HEK293 (cell line): ENCODE measurements at regions not wholly inside any gene's neighbourhood (a gene's known extent, or its start where the extent isn't known, plus 50 kb on each side); places are given as distances from the start of the nearest gene placed in this dataset.

Experiments used
- CTCF ChIA-PET: fragments of 350-600 bp; formaldehyde crosslinking; extraction: SDS; loops from one replicate; lab custom pipeline; 2021; ENCODE audit warnings: antibody characterized with exemption; lab: Yijun Ruan, JAX
- POLR2A ChIA-PET: fragments of 300-600 bp; formaldehyde crosslinking; extraction: SDS; loops from one replicate; lab custom pipeline; 2020; ENCODE audit warnings: antibody characterized with exemption, inconsistent platforms; lab: Yijun Ruan, JAX
- H3K27ac ChIP-seq: fragments of 200-500 bp; sonication (Bioruptor generic); 2 replicates; pipeline ENCODE4 v1.5.1; 2014; ENCODE audit warnings: low read depth, low read length, control low read depth, inconsistent platforms; ENCODE audit errors: extremely low read depth
- H3K36me3 ChIP-seq, 2 experiments: fragments of 200-500 bp in 1 of 2; sonication (Bioruptor generic) in 1 of 2; 1 replicate in 1 of 2; 2 replicates in 1 of 2; pipeline ENCODE4 v1.5.1; 2014 to 2017; ENCODE audit warnings: inconsistent platforms in 2 of 2, low read length in 2 of 2; ENCODE audit not compliant: control insufficient read depth in 2 of 2, insufficient read depth in 1 of 2
- H3K4me1 ChIP-seq: fragments of 200-500 bp; sonication (Bioruptor generic); 2 replicates; pipeline ENCODE4 v1.5.1; 2014; ENCODE audit warnings: mild to moderate bottlenecking, low read length, inconsistent platforms; ENCODE audit not compliant: control insufficient read depth, insufficient read depth
- H3K4me3 ChIP-seq: 2 replicates; pipeline ENCODE4 v1.5.1; 2011; ENCODE audit warnings: low read depth, mild to moderate bottlenecking, control low read depth, low read length, moderate library complexity
- H3K9me3 ChIP-seq: fragments of 200-500 bp; sonication (Bioruptor generic); 2 replicates; pipeline ENCODE4 v1.5.1; 2014; ENCODE audit warnings: low read depth, low read length, inconsistent platforms; ENCODE audit not compliant: control insufficient read depth, insufficient read depth
- EGR2 ChIP-seq: fragments of 450-650 bp; formaldehyde crosslinking; IDR thresholded peaks from 2 replicates; pipeline ENCODE4 v1.5.1; 2016; ENCODE audit warnings: low read depth, missing biosample characterization, missing genetic modification characterization
- HOXA7 ChIP-seq: sonication (generic); formaldehyde crosslinking; IDR thresholded peaks from 2 replicates; pipeline ENCODE4 v1.8.1; 2022; ENCODE audit warnings: missing genetic modification reagents, borderline replicate concordance
- MEIS1 ChIP-seq: sonication (generic); formaldehyde crosslinking; IDR thresholded peaks from 2 replicates; pipeline ENCODE4 v1.8.1; 2022; ENCODE audit warnings: missing genetic modification reagents, mild to moderate bottlenecking, borderline replicate concordance
- OSR2 ChIP-seq: fragments of 450-650 bp; formaldehyde crosslinking; IDR thresholded peaks from 2 replicates; pipeline ENCODE4 v1.5.1; 2016; ENCODE audit warnings: missing biosample characterization, missing genetic modification characterization
- ZNF112 ChIP-seq: fragments of 450-650 bp; formaldehyde crosslinking; IDR thresholded peaks from 2 replicates; pipeline ENCODE4 v1.5.0; 2017; ENCODE audit warnings: missing biosample characterization, missing genetic modification characterization
- ZNF133 ChIP-seq: fragments of 450-650 bp; formaldehyde crosslinking; IDR thresholded peaks from 2 replicates; pipeline ENCODE4 v1.5.1; 2016; ENCODE audit warnings: missing biosample characterization, missing genetic modification characterization
- ZNF140 ChIP-seq: fragments of 450-650 bp; formaldehyde crosslinking; IDR thresholded peaks from 2 replicates; pipeline ENCODE4 v1.5.1; 2016; ENCODE audit warnings: missing biosample characterization, missing genetic modification characterization
- ZNF148 ChIP-seq: fragments of 450-650 bp; formaldehyde crosslinking; IDR thresholded peaks from 2 replicates; pipeline ENCODE4 v1.5.0; 2017; ENCODE audit warnings: missing biosample characterization, missing genetic modification characterization, borderline replicate concordance
- ZNF214 ChIP-seq: fragments of 450-650 bp; formaldehyde crosslinking; IDR thresholded peaks from 2 replicates; pipeline ENCODE4 v1.5.1; 2017; ENCODE audit warnings: missing biosample characterization, mild to moderate bottlenecking, missing genetic modification characterization, borderline replicate concordance
- ZNF341 ChIP-seq: fragments of 450-650 bp; formaldehyde crosslinking; IDR thresholded peaks from 2 replicates; pipeline ENCODE4; 2016; ENCODE audit warnings: low read depth, missing biosample characterization, missing genetic modification characterization
- ZNF362 ChIP-seq: fragments of 450-650 bp; formaldehyde crosslinking; IDR thresholded peaks from 2 replicates; pipeline ENCODE4 v1.5.1; 2016; ENCODE audit warnings: missing biosample characterization, missing genetic modification characterization
- ZNF404 ChIP-seq: fragments of 450-650 bp; formaldehyde crosslinking; IDR thresholded peaks from 2 replicates; pipeline ENCODE4 v1.5.1; 2017; ENCODE audit warnings: missing biosample characterization, missing genetic modification characterization
- ZNF416 ChIP-seq: fragments of 450-650 bp; formaldehyde crosslinking; IDR thresholded peaks from 2 replicates; pipeline ENCODE4 v1.5.1; 2016; ENCODE audit warnings: missing biosample characterization, missing genetic modification characterization
- ZNF48 ChIP-seq: fragments of 450-650 bp; formaldehyde crosslinking; IDR thresholded peaks from 2 replicates; pipeline ENCODE4 v1.5.1; 2016; ENCODE audit warnings: missing biosample characterization, missing genetic modification characterization
- ZNF529 ChIP-seq: fragments of 450-650 bp; formaldehyde crosslinking; IDR thresholded peaks from 2 replicates; pipeline ENCODE4 v1.5.1; 2017; ENCODE audit warnings: missing genetic modification characterization, missing biosample characterization; ENCODE audit not compliant: insufficient replicate concordance
- ZNF530 ChIP-seq: fragments of 450-650 bp; formaldehyde crosslinking; IDR thresholded peaks from 2 replicates; pipeline ENCODE4 v1.5.1; 2016; ENCODE audit warnings: low read depth, missing biosample characterization, missing genetic modification characterization
- ZNF558 ChIP-seq: fragments of 450-650 bp; formaldehyde crosslinking; IDR thresholded peaks from 2 replicates; pipeline ENCODE4 v1.5.1; 2016; ENCODE audit warnings: missing biosample characterization, missing genetic modification characterization
- ZNF560 ChIP-seq: fragments of 450-650 bp; formaldehyde crosslinking; IDR thresholded peaks from 2 replicates; pipeline ENCODE4 v1.5.1; 2017; ENCODE audit warnings: missing biosample characterization, missing genetic modification characterization, borderline replicate concordance
- ZNF610 ChIP-seq: fragments of 450-650 bp; formaldehyde crosslinking; IDR thresholded peaks from 2 replicates; pipeline ENCODE4 v1.5.1; 2016; ENCODE audit warnings: missing biosample characterization, missing genetic modification characterization, borderline replicate concordance
- ZNF645 ChIP-seq: fragments of 450-650 bp; formaldehyde crosslinking; IDR thresholded peaks from 2 replicates; pipeline ENCODE4; 2016; ENCODE audit warnings: missing biosample characterization, missing genetic modification characterization
- ZNF660 ChIP-seq: fragments of 450-650 bp; IDR thresholded peaks from 2 replicates; pipeline ENCODE4 v1.5.1; 2018; ENCODE audit warnings: missing biosample characterization, mild to moderate bottlenecking, missing genetic modification characterization
- ZNF776 ChIP-seq: fragments of 450-650 bp; formaldehyde crosslinking; IDR thresholded peaks from 2 replicates; pipeline ENCODE4 v1.5.0; 2017; ENCODE audit warnings: missing biosample characterization, missing genetic modification characterization, borderline replicate concordance
- ZNF791 ChIP-seq: fragments of 450-650 bp; formaldehyde crosslinking; IDR thresholded peaks from 2 replicates; pipeline ENCODE4 v1.5.1; 2016; ENCODE audit warnings: missing biosample characterization, missing genetic modification characterization
- ZNF792 ChIP-seq: fragments of 450-650 bp; formaldehyde crosslinking; IDR thresholded peaks from 2 replicates; pipeline ENCODE4 v1.5.1; 2016; ENCODE audit warnings: missing biosample characterization, missing genetic modification characterization
- ZNF843 ChIP-seq: fragments of 450-650 bp; formaldehyde crosslinking; IDR thresholded peaks from 2 replicates; pipeline ENCODE4 v1.5.1; 2016; ENCODE audit warnings: missing biosample characterization, missing genetic modification characterization
- ZSCAN30 ChIP-seq: fragments of 450-650 bp; IDR thresholded peaks from 2 replicates; pipeline ENCODE4 v1.5.1; 2018; ENCODE audit warnings: missing biosample characterization, mild to moderate bottlenecking, missing genetic modification characterization, moderate library complexity
- TF ChIP-seq, protein P1 (sequence below): fragments of 450-650 bp; formaldehyde crosslinking; IDR thresholded peaks from 2 replicates; pipeline ENCODE4 v1.5.1; 2016; ENCODE audit warnings: missing biosample characterization, missing genetic modification characterization, low read depth
- TF ChIP-seq, protein P2 (sequence below): fragments of 450-650 bp; formaldehyde crosslinking; IDR thresholded peaks from 2 replicates; pipeline ENCODE4 v1.5.1; 2016; ENCODE audit warnings: missing biosample characterization, missing genetic modification characterization, borderline replicate concordance

DNA sequence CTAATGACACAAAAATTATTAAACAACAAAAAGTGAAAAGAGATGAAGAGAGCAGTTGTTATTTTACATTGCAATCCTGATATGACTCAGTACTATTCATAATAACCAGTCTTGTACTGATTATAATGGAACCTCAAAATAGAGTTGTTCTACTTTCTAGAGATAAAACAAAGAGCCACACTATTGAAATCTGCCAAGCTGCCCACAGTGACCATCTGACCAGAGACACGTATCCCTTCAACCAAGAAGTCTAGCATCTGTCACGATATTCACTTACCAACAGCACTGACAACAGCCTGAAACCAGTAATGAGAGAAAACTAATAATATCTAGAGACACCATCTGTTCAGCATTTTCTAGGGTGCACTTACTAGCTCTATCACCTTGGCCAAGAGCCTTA is 466.7 kb downstream of the NKX6-1 start:
- no peak overlapping the region for H3K27ac ChIP-seq
- CTCF ChIA-PET, result interaction anchor here (0.6 kb wide), 1 partner anchor 11 kb away, joined by 3 read pairs; no protein-coding TSS in a partner anchor
- TF ChIP-seq ZNF843 (tag by site-specific recombination), result no peak
- no peak for TF ChIP-seq ZNF48 (tag by site-specific recombination)
- no peak for TF ChIP-seq HOXA7 (CRISPR knock-in tag)
- no peak for TF ChIP-seq ZNF148 (tag by site-specific recombination)
- TF ChIP-seq ZNF560, result no peak
- no peak for TF ChIP-seq ZNF530
- TF ChIP-seq ZNF645 (tag by site-specific recombination), result no peak
- no peak for TF ChIP-seq ZNF416 (tag by site-specific recombination)
- no peak for TF ChIP-seq ZSCAN30
- no peak for TF ChIP-seq ZNF140 (tag by site-specific recombination)
- no peak for TF ChIP-seq ZNF610 (tag by site-specific recombination)
- no peak for TF ChIP-seq ZNF791 (tag by site-specific recombination)
- TF ChIP-seq ZNF558, result no peak
- TF ChIP-seq, protein P1, sequence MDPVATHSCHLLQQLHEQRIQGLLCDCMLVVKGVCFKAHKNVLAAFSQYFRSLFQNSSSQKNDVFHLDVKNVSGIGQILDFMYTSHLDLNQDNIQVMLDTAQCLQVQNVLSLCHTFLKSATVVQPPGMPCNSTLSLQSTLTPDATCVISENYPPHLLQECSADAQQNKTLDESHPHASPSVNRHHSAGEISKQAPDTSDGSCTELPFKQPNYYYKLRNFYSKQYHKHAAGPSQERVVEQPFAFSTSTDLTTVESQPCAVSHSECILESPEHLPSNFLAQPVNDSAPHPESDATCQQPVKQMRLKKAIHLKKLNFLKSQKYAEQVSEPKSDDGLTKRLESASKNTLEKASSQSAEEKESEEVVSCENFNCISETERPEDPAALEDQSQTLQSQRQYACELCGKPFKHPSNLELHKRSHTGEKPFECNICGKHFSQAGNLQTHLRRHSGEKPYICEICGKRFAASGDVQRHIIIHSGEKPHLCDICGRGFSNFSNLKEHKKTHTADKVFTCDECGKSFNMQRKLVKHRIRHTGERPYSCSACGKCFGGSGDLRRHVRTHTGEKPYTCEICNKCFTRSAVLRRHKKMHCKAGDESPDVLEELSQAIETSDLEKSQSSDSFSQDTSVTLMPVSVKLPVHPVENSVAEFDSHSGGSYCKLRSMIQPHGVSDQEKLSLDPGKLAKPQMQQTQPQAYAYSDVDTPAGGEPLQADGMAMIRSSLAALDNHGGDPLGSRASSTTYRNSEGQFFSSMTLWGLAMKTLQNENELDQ, result no peak
- TF ChIP-seq ZNF404, result no peak
- no peak for TF ChIP-seq ZNF529
- TF ChIP-seq, all 188 proteins: peak for 0
- POLR2A ChIA-PET, result no interaction called here
- peaks cover 0 to 8% of the 10 kb centered on the region in 2 experiments; a peak in 1 of 3 replicates for H3K36me3 ChIP-seq
- no peak overlapping the region for H3K4me3 ChIP-seq
- no peaks in the 10 kb centered on the region for H3K4me1 ChIP-seq
- no peaks in the 10 kb centered on the region for H3K9me3 ChIP-seq

DNA sequence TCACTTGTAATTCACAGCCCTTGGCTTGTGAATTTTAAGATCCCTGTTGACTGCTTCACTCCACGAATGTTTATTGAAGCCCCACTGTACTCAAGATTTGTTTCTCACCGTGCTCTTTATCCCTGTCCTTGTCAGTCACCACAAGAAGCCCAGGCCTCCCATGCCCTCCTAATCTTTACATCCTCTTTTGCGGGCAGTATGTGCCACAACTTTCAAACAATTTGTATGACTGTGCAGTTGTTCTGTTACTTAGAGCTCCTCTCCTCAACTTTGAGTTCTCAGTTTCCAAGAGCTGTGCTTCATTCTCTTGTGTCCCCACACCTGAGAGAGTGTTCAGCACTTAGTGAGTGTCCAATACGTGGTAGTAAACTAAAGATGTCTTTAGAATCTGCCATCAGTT is 467.7 kb downstream of the NKX6-1 start:
- Histone ChIP-seq H3K27ac (no peak overlapping the region), H3K4me3 (no peak overlapping the region), H3K36me3 (peaks cover 0 to 8% of the 10 kb centered on the region in 2 experiments; a peak in 1 of 3 replicates), H3K4me1 (no peaks in the 10 kb centered on the region), H3K9me3 (no peaks in the 10 kb centered on the region)
- CTCF ChIA-PET, result no interaction called here
- POLR2A ChIA-PET, result no interaction called here
- TF ChIP-seq, protein P2, sequence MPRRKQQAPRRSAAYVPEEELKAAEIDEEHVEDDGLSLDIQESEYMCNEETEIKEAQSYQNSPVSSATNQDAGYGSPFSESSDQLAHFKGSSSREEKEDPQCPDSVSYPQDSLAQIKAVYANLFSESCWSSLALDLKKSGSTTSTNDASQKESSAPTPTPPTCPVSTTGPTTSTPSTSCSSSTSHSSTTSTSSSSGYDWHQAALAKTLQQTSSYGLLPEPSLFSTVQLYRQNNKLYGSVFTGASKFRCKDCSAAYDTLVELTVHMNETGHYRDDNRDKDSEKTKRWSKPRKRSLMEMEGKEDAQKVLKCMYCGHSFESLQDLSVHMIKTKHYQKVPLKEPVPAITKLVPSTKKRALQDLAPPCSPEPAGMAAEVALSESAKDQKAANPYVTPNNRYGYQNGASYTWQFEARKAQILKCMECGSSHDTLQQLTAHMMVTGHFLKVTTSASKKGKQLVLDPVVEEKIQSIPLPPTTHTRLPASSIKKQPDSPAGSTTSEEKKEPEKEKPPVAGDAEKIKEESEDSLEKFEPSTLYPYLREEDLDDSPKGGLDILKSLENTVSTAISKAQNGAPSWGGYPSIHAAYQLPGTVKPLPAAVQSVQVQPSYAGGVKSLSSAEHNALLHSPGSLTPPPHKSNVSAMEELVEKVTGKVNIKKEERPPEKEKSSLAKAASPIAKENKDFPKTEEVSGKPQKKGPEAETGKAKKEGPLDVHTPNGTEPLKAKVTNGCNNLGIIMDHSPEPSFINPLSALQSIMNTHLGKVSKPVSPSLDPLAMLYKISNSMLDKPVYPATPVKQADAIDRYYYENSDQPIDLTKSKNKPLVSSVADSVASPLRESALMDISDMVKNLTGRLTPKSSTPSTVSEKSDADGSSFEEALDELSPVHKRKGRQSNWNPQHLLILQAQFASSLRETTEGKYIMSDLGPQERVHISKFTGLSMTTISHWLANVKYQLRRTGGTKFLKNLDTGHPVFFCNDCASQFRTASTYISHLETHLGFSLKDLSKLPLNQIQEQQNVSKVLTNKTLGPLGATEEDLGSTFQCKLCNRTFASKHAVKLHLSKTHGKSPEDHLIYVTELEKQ (tag by site-specific recombination), result no peak
- no peak for TF ChIP-seq ZNF133
- TF ChIP-seq EGR2 (tag by site-specific recombination), result no peak
- TF ChIP-seq OSR2 (tag by site-specific recombination), result no peak
- no peak for TF ChIP-seq ZNF112 (tag by site-specific recombination)
- TF ChIP-seq ZNF362 (tag by site-specific recombination), result no peak
- no peak for TF ChIP-seq MEIS1 (CRISPR knock-in tag)
- no peak for TF ChIP-seq ZNF341 (tag by site-specific recombination)
- TF ChIP-seq ZNF214, result no peak
- TF ChIP-seq ZNF660, result no peak
- TF ChIP-seq ZNF776 (tag by site-specific recombination), result no peak
- no peak for TF ChIP-seq ZNF792 (tag by site-specific recombination)
